GM12878 (cell line): ENCODE measurements at regions not wholly inside any gene's neighbourhood (a gene's known extent, or its start where the extent isn't known, plus 50 kb on each side); places are given as distances from the start of the nearest gene placed in this dataset.

ENCODE experiments used
- ATAC-seq: fragments of 200-7000 bp; cut with Tn5 transposase; 3 replicates; pipeline ENCODE4 v1.9.1; 2020; ENCODE audit warnings: mild to moderate bottlenecking, moderate library complexity
- BruUV-seq: library from RNA; stranded (reverse); fragments of 400-500 nt; replicated peaks from 2 replicates; lab custom pipeline; 2021; lab: Mats Ljungman, UMichigan
- CTCF ChIA-PET: fragments of 300-600 bp; sonication (Branson Sonifier 250); formaldehyde crosslinking; extraction: SDS; loops from one replicate; lab custom pipeline; 2021; ENCODE audit warnings: inconsistent platforms; lab: Yijun Ruan, JAX
- POLR2A ChIA-PET: fragments of 350-600 bp; formaldehyde crosslinking; extraction: SDS; loops from one replicate; lab custom pipeline; 2021; ENCODE audit warnings: inconsistent platforms; lab: Charles Lee
- RAD21 ChIA-PET: fragments of 300-600 bp; sonication (Branson Sonifier 250); formaldehyde crosslinking; loops from one replicate; lab custom pipeline; 2023; ENCODE audit warnings: antibody characterized with exemption; ENCODE audit not compliant: unreplicated experiment; lab: Charles Lee
- SMC1A ChIA-PET: fragments of 300-600 bp; sonication (Branson Sonifier 250); formaldehyde crosslinking; loops from one replicate; lab custom pipeline; 2023; ENCODE audit not compliant: unreplicated experiment, uncharacterized antibody; lab: Charles Lee
- DNase-seq: peaks from one replicate; pipeline ENCODE4 v3.0.0-alpha.2; 2011; ENCODE audit warnings: low read depth, low spot score
- FAIRE-seq: peaks from 3 replicates; lab custom pipeline; 2011; peaks lifted over from hg19 to GRCh38; lab: Jason Lieb, UNC
- H2AFZ ChIP-seq: 2 replicates; pipeline ENCODE4 v1.6.0; 2011; ENCODE audit warnings: low read depth, low read length, control low read depth; ENCODE audit not compliant: control insufficient read depth
- H3K27ac ChIP-seq: 2 replicates; pipeline ENCODE4 v1.5.1; 2011; ENCODE audit warnings: control low read depth; ENCODE audit not compliant: control insufficient read depth, insufficient read depth
- H3K27me3 ChIP-seq, 2 experiments: replicated peaks in 1 of 2; 2 replicates each; pipeline versions ENCODE4 v1.6.0 to v1.6.1; 2011; ENCODE audit warnings: low read length in 1 of 2; ENCODE audit not compliant: control insufficient read depth in 2 of 2, insufficient read depth in 2 of 2
- H3K36me3 ChIP-seq, 2 experiments: 2 replicates each; pipeline ENCODE4 v1.5.1; 2011; ENCODE audit warnings: low read length in 1 of 2; ENCODE audit not compliant: control insufficient read depth in 2 of 2, insufficient read depth in 2 of 2
- H3K4me1 ChIP-seq: 2 replicates; pipeline ENCODE4 v1.6.1; 2011; ENCODE audit warnings: mild to moderate bottlenecking, low read length, moderate library complexity, mixed read lengths; ENCODE audit not compliant: control insufficient read depth, insufficient read depth
- H3K4me2 ChIP-seq: 2 replicates; pipeline ENCODE4 v1.6.0; 2011; ENCODE audit warnings: control low read depth; ENCODE audit not compliant: control insufficient read depth, insufficient read depth
- H3K4me3 ChIP-seq: fragments of 200-600 bp; sonication (generic); 2 replicates; pipeline ENCODE4 v1.5.1; 2016
- H3K79me2 ChIP-seq: 2 replicates; pipeline ENCODE4 v1.6.0; 2011; ENCODE audit warnings: low read length; ENCODE audit not compliant: control insufficient read depth, insufficient read depth
- H3K9ac ChIP-seq: 2 replicates; pipeline ENCODE4 v1.8.0; 2011; ENCODE audit warnings: low read length, control low read depth, mixed read lengths; ENCODE audit not compliant: control insufficient read depth, insufficient read depth
- H3K9me3 ChIP-seq: replicated peaks from 3 replicates; pipeline ENCODE4 v1.5.1; 2011; ENCODE audit warnings: mild to moderate bottlenecking, low read length; ENCODE audit not compliant: control insufficient read depth, insufficient read depth
- H4K20me1 ChIP-seq: 2 replicates; pipeline ENCODE4 v1.6.0; 2011; ENCODE audit not compliant: control insufficient read depth, insufficient read depth
- ATF3 ChIP-seq: IDR thresholded peaks from 2 replicates; pipeline ENCODE4 v1.6.1; 2011; ENCODE audit warnings: low read depth, mild to moderate bottlenecking, low read length, moderate library complexity, borderline replicate concordance; ENCODE audit errors: extremely low read depth
- CBX3 ChIP-seq: fragments of 200-600 bp; sonication (generic); IDR thresholded peaks from 2 replicates; pipeline ENCODE4 v1.6.1; 2016; ENCODE audit warnings: low read depth, borderline replicate concordance
- CEBPZ ChIP-seq: fragments of 150-350 bp; IDR thresholded peaks from 2 replicates; pipeline ENCODE4 v1.6.1; 2016; ENCODE audit warnings: low read depth, low read length
- HSF1 ChIP-seq: fragments of 150-350 bp; IDR thresholded peaks from 2 replicates; pipeline ENCODE4 v1.6.1; 2014; ENCODE audit warnings: mild to moderate bottlenecking, low read depth, low read length
- IKZF1 ChIP-seq: fragments of 450-650 bp; conservative IDR thresholded peaks from 2 replicates; pipeline ENCODE4 v1.6.1; 2017; ENCODE audit warnings: antibody characterized with exemption, mild to moderate bottlenecking
- MAX ChIP-seq: IDR thresholded peaks from 2 replicates; pipeline ENCODE4 v1.6.1; 2012; ENCODE audit warnings: low read depth, low read length, improper control_type of control experiment
- NFIC ChIP-seq: IDR thresholded peaks from 2 replicates; pipeline ENCODE4 v1.6.1; 2012; ENCODE audit warnings: low read depth, mild to moderate bottlenecking, inconsistent platforms, low read length, moderate library complexity
- NFYA ChIP-seq: IDR thresholded peaks from 2 replicates; pipeline ENCODE4 v1.6.1; 2011; ENCODE audit warnings: low read depth, mild to moderate bottlenecking, low read length, improper control_type of control experiment, borderline replicate concordance
- NKRF ChIP-seq: fragments of 450-650 bp; conservative IDR thresholded peaks from 2 replicates; pipeline ENCODE4 v1.6.1; 2017; ENCODE audit warnings: mild to moderate bottlenecking, moderate library complexity
- PAX8 ChIP-seq: fragments of 450-650 bp; IDR thresholded peaks from 2 replicates; pipeline ENCODE4 v1.6.1; 2017; ENCODE audit warnings: mild to moderate bottlenecking, moderate library complexity
- RAD51 ChIP-seq: fragments of 450-650 bp; IDR thresholded peaks from 2 replicates; pipeline ENCODE4 v1.6.1; 2016; ENCODE audit warnings: moderate library complexity, mild to moderate bottlenecking, inconsistent platforms
- RB1 ChIP-seq: fragments of 450-650 bp; formaldehyde crosslinking; IDR thresholded peaks from 2 replicates; pipeline ENCODE4 v1.6.1; 2017; ENCODE audit warnings: mild to moderate bottlenecking, borderline replicate concordance
- SPI1 ChIP-seq: IDR thresholded peaks from 2 replicates; pipeline ENCODE4 v1.6.1; 2011; ENCODE audit warnings: low read depth, mild to moderate bottlenecking, low read length, moderate library complexity, borderline replicate concordance; ENCODE audit not compliant: insufficient read depth
- ZNF207 ChIP-seq: fragments of 450-650 bp; IDR thresholded peaks from 2 replicates; pipeline ENCODE4 v1.6.1; 2014; ENCODE audit warnings: antibody characterized with exemption, mild to moderate bottlenecking, borderline replicate concordance
- WGBS: methylation state at CpG from one replicate; pipeline ENCODE4 v1.1.6; 2016; ENCODE audit warnings: low lambda C conversion rate; ENCODE audit not compliant: insufficient replicate concordance, insufficient coverage; ENCODE audit errors: missing lambda C conversion rate; 5-methylcytosine and 5-hydroxymethylcytosine counted together
- in situ Hi-C: fragments of 300-500 bp; cut with MboI; formaldehyde crosslinking; loops from 9 replicates; pipeline ENCODE4 v1.14.3; 2018; ENCODE audit warnings: mixed read lengths
- intact Hi-C: fragments of 100-400 bp; cut with micrococcal nuclease; formaldehyde crosslinking; loops from one replicate; pipeline ENCODE4 v1.14.2; 2022; ENCODE audit not compliant: unreplicated experiment

GRCh38 chr16:17578981-17579874, 108.5 kb upstream of the XYLT1 start (continued):
- no peak for TF ChIP-seq NFIC

GRCh38 chr16:17574256-17574655, 103.5 kb upstream of the XYLT1 start:
- POLR2A ChIA-PET = no interaction called here
- no peaks in the 10 kb centered on the region; a peak in 1 of 4 replicates for H3K27me3 ChIP-seq
- RAD21 ChIA-PET = no interaction called here
- 8% methylated on average over 3 of the region's 3 CpGs for WGBS
- no peak overlapping the region for H3K4me3 ChIP-seq
- SMC1A ChIA-PET = no interaction called here
- H3K79me2 ChIP-seq = no peaks in the 10 kb centered on the region
- H3K9me3 ChIP-seq = no peaks in the 10 kb centered on the region
- H2AFZ ChIP-seq = no peak overlapping the region
- DNase-seq (no peak), FAIRE-seq (no peak), ATAC-seq (no peak)
- no peak overlapping the region for H3K4me2 ChIP-seq
- in situ Hi-C loops = loop anchor here (25.0 kb wide), 1 partner anchor 1188 kb away; no protein-coding TSS in a partner anchor
- intact Hi-C loops = no loop called here
- CTCF ChIA-PET = no interaction called here
- no peak overlapping the region for H3K9ac ChIP-seq
- no peaks in the 10 kb centered on the region for H3K36me3 ChIP-seq
- H3K4me1 ChIP-seq = no peaks in the 10 kb centered on the region
- H3K27ac ChIP-seq = no peak overlapping the region
- H4K20me1 ChIP-seq = no peaks in the 10 kb centered on the region; the same call in 1 of the 2 replicates
- BruUV-seq = no TSS peak
- no peak for TF ChIP-seq RAD51
- no peak for TF ChIP-seq RB1
- TF ChIP-seq SPI1 = no peak
- TF ChIP-seq NFYA = no peak
- no peak for TF ChIP-seq PAX8
- TF ChIP-seq NKRF = no peak
- TF ChIP-seq ATF3 = no peak
- TF ChIP-seq HSF1 = no peak
- TF ChIP-seq ZNF207 = no peak
- no peak for TF ChIP-seq CBX3
- TF ChIP-seq IKZF1 = no peak
- no peak for TF ChIP-seq CEBPZ
- no peak for TF ChIP-seq MAX
